ENCODE measurements at regions not wholly inside any gene's neighbourhood (a gene's known extent, or its start where the extent isn't known, plus 50 kb on each side); places are given as distances from the start of the nearest gene placed in this dataset.

GRCh38 chr2:217011576-217011975 is 151.7 kb upstream of the TNP1 start:
- TF ChIP-seq POLR2AphosphoS5 (IDR thresholded peaks at IDR 0.05) (no peak), POLR2A (IDR thresholded peaks at IDR 0.05) (no peak)
- TF ChIP-seq, protein P1, sequence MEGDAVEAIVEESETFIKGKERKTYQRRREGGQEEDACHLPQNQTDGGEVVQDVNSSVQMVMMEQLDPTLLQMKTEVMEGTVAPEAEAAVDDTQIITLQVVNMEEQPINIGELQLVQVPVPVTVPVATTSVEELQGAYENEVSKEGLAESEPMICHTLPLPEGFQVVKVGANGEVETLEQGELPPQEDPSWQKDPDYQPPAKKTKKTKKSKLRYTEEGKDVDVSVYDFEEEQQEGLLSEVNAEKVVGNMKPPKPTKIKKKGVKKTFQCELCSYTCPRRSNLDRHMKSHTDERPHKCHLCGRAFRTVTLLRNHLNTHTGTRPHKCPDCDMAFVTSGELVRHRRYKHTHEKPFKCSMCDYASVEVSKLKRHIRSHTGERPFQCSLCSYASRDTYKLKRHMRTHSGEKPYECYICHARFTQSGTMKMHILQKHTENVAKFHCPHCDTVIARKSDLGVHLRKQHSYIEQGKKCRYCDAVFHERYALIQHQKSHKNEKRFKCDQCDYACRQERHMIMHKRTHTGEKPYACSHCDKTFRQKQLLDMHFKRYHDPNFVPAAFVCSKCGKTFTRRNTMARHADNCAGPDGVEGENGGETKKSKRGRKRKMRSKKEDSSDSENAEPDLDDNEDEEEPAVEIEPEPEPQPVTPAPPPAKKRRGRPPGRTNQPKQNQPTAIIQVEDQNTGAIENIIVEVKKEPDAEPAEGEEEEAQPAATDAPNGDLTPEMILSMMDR (IDR thresholded peaks at IDR 0.05) = no peak

DNA sequence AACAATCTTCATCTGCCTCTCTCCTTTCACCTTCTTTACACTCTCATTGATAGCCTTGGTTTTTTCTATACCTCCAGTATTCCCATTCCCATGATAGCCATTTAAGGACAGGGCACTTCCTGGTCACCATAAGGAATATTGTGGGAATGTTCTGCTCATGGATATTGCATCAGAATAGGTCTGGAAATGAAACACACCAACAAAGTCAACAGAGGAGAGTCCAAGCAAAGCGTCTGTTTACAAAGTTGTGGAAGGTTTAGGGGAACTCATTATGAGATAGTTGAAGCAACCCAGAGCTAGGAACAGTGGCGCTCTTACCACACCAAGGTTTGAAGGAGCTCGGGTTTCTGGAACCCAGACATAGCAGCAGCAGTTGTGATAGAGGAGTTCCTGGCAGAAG is 150.3 kb upstream of the TNP1 start:
- intact Hi-C loops (cut with DNase I; ENCODE audit: low total_unique reads) = no loop called here
- Histone ChIP-seq H3K4me1 (no peaks in the 10 kb centered on the region), H3K36me3 (no peaks in the 10 kb centered on the region), H3K4me3 (no peak overlapping the region), H3K27ac (no peak overlapping the region), H3K9me3 (no peaks in the 10 kb centered on the region), H3K27me3 (no peaks in the 10 kb centered on the region)
- no peak for TF ChIP-seq POLR2AphosphoS5 (IDR thresholded peaks at IDR 0.05)
- no peak for TF ChIP-seq POLR2A (IDR thresholded peaks at IDR 0.05)
- TF ChIP-seq, protein P1 (IDR thresholded peaks at IDR 0.05) = no peak
- no peak for DNase-seq (ENCODE audit: low spot score in 2 of 2)

More at GRCh38 chr2:217011576-217011975, 151.7 kb upstream of the TNP1 start:
- H3K4me1 ChIP-seq = no peaks in the 10 kb centered on the region
- H3K27ac ChIP-seq = no peak overlapping the region
- intact Hi-C loops (cut with DNase I; ENCODE audit: low total_unique reads) = no loop called here
- no peaks in the 10 kb centered on the region for H3K36me3 ChIP-seq
- no peak for DNase-seq (ENCODE audit: low spot score in 2 of 2)
- H3K4me3 ChIP-seq = no peak overlapping the region
- no peaks in the 10 kb centered on the region for H3K27me3 ChIP-seq
- no peaks in the 10 kb centered on the region for H3K9me3 ChIP-seq

DNA sequence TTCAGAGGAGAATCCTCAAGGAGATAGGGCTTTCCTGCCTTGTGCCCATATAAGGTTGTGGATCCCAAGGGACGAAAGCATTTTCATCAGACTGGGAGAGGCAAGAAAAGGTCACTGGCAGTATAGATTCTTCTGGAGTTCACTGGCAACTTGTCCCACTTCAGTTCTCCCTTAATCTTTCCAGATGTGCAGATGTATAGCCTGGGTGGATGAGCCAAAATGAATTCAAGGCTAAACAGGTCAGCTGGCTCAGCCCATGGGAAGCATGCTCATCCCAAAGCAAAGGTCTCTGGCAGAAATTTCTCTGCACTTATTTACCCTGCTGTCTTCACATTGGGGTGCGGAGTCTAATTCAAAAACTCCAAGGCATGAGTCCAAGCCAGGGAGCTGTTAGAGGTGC is 148.9 kb upstream of the TNP1 start:
- H3K9me3 ChIP-seq = no peaks in the 10 kb centered on the region
- DNase-seq (ENCODE audit: low spot score in 2 of 2) = no peak
- H3K4me3 ChIP-seq = no peak overlapping the region
- TF ChIP-seq POLR2A (IDR thresholded peaks at IDR 0.05) (no peak), POLR2AphosphoS5 (IDR thresholded peaks at IDR 0.05) (no peak)
- TF ChIP-seq, protein P1 (IDR thresholded peaks at IDR 0.05) = no peak
- H3K27me3 ChIP-seq = no peaks in the 10 kb centered on the region
- no peaks in the 10 kb centered on the region for H3K4me1 ChIP-seq
- no peaks in the 10 kb centered on the region for H3K36me3 ChIP-seq
- intact Hi-C loops (cut with DNase I; ENCODE audit: low total_unique reads) = no loop called here
- H3K27ac ChIP-seq = no peak overlapping the region

- intact Hi-C loops (cut with DNase I; ENCODE audit: low total_unique reads) = no loop called here
- no peaks in the 10 kb centered on the region for H3K9me3 ChIP-seq
- TF ChIP-seq POLR2AphosphoS5 (IDR thresholded peaks at IDR 0.05) (no peak), POLR2A (IDR thresholded peaks at IDR 0.05) (no peak)
- TF ChIP-seq, protein P1 (IDR thresholded peaks at IDR 0.05) = no peak
Observed at GRCh38 chr2:217006217-217006616, 146.4 kb upstream of the TNP1 start.

GRCh38 chr2:217004656-217005055 is 144.8 kb upstream of the TNP1 start:
- intact Hi-C loops (cut with DNase I; ENCODE audit: low total_unique reads) = no loop called here
- no peak overlapping the region for H3K27ac ChIP-seq
- H3K36me3 ChIP-seq = no peaks in the 10 kb centered on the region
- H3K4me1 ChIP-seq = no peaks in the 10 kb centered on the region
- no peaks in the 10 kb centered on the region for H3K9me3 ChIP-seq
- no peak for DNase-seq (ENCODE audit: low spot score in 2 of 2)
- H3K4me3 ChIP-seq = no peak overlapping the region
- H3K27me3 ChIP-seq = no peaks in the 10 kb centered on the region
- TF ChIP-seq, protein P1 (IDR thresholded peaks at IDR 0.05) = no peak
- no peak for TF ChIP-seq POLR2A (IDR thresholded peaks at IDR 0.05)
- TF ChIP-seq POLR2AphosphoS5 (IDR thresholded peaks at IDR 0.05) = no peak

More at GRCh38 chr2:217006217-217006616, 146.4 kb upstream of the TNP1 start:
- no peaks in the 10 kb centered on the region for H3K4me1 ChIP-seq
- no peak overlapping the region for H3K27ac ChIP-seq
- DNase-seq (ENCODE audit: low spot score in 2 of 2) = no peak
- no peaks in the 10 kb centered on the region for H3K36me3 ChIP-seq
- no peak overlapping the region for H3K4me3 ChIP-seq
- no peaks in the 10 kb centered on the region for H3K27me3 ChIP-seq
